ENCODE measurements at regions not wholly inside any gene's neighbourhood (a gene's known extent, or its start where the extent isn't known, plus 50 kb on each side); places are given as distances from the start of the nearest gene placed in this dataset.

DNA sequence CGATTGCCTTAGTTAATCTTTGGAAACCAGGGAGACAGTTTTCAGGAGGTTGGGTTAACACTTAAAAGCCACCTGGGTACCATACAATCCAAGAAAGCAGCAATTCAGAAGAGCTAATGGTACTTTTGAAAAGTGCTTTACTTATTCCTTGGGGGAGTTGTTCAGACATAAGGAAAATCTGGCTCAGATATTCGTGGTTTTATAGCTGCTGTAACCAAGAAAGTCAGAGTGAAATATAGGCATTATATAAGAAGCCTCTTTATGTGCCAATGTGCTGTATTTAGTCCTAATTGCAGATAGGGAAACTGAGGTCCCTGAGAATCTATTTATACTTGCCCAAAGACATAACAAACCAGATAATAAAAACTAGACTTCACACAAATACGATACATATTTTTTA is 387.5 kb downstream of the COG6 start:
- Mint-ChIP-seq H3K27ac (no peak overlapping the region), H3K9me3 (peaks cover 5% of the 10 kb centered on the region), H3K4me1 (no peaks in the 10 kb centered on the region), H3K27me3 (ENCODE audit: low read depth) (no peaks in the 10 kb centered on the region), H3K36me3 (no peaks in the 10 kb centered on the region), H3K4me3 (no peak overlapping the region)
- CTCF ChIA-PET, result no interaction called here
- ATAC-seq (no peak), DNase-seq (ENCODE audit: low spot score) (no peak)
- TF ChIP-seq GABPB1 (CRISPR knock-in tag; IDR thresholded peaks at IDR 0.05), result no peak
- no peak for TF ChIP-seq JAZF1 (CRISPR knock-in tag; IDR thresholded peaks at IDR 0.05)
- no peak for TF ChIP-seq FOXP1 (CRISPR knock-in tag; IDR thresholded peaks at IDR 0.05; ENCODE audit: borderline replicate concordance)
- TF ChIP-seq SMAD3 (CRISPR knock-in tag; IDR thresholded peaks at IDR 0.05; ENCODE audit: borderline replicate concordance), result no peak
- TF ChIP-seq SOX15 (CRISPR knock-in tag; IDR thresholded peaks at IDR 0.05), result no peak
- TF ChIP-seq RELA (CRISPR knock-in tag; IDR thresholded peaks at IDR 0.05; ENCODE audit: borderline replicate concordance), result no peak
- TF ChIP-seq IRF2 (CRISPR knock-in tag; IDR thresholded peaks at IDR 0.05; ENCODE audit: borderline replicate concordance, low read depth), result no peak
- no peak for TF ChIP-seq EMX1 (CRISPR knock-in tag; IDR thresholded peaks at IDR 0.05)
- TF ChIP-seq, protein P1, sequence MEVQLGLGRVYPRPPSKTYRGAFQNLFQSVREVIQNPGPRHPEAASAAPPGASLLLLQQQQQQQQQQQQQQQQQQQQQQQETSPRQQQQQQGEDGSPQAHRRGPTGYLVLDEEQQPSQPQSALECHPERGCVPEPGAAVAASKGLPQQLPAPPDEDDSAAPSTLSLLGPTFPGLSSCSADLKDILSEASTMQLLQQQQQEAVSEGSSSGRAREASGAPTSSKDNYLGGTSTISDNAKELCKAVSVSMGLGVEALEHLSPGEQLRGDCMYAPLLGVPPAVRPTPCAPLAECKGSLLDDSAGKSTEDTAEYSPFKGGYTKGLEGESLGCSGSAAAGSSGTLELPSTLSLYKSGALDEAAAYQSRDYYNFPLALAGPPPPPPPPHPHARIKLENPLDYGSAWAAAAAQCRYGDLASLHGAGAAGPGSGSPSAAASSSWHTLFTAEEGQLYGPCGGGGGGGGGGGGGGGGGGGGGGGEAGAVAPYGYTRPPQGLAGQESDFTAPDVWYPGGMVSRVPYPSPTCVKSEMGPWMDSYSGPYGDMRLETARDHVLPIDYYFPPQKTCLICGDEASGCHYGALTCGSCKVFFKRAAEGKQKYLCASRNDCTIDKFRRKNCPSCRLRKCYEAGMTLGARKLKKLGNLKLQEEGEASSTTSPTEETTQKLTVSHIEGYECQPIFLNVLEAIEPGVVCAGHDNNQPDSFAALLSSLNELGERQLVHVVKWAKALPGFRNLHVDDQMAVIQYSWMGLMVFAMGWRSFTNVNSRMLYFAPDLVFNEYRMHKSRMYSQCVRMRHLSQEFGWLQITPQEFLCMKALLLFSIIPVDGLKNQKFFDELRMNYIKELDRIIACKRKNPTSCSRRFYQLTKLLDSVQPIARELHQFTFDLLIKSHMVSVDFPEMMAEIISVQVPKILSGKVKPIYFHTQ (CRISPR knock-in tag; IDR thresholded peaks at IDR 0.05), result no peak
- TF ChIP-seq SMAD4 (CRISPR knock-in tag; IDR thresholded peaks at IDR 0.05), result no peak
- TF ChIP-seq, protein P2, sequence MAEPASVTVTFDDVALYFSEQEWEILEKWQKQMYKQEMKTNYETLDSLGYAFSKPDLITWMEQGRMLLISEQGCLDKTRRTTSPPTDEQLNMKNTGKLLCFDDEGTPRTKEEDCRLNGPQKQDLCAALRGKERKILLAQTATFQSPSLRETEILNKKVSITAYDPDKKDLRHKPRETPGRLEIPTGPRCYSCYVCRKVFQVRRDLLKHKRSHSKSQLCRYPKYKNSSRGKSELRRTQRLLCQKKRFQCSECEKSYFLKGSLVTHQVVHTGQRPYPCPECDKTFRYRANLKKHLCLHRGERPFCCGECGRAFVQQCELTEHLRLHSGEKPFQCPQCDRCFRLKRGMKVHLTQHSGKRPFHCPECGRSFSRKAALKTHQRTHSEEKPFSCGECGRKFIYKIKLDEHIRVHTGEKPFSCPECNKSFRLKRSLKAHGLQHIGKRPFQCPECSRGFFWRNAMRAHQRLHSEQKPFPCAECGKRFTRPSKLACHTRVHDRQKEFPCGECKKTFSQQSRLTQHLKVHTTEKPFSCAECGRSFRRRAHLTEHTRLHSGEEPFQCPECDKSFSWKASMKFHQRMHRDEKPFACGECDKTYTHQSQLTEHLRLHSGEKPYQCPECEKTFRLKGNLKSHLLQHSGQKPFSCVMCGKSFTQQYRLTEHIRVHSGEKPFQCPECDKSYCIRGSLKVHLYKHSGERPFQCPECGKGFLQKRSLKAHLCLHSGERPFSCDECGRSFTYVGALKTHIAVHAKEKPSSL (CRISPR knock-in tag; conservative IDR thresholded peaks at IDR 0.05), result no peak
- TF ChIP-seq FOXK1 (CRISPR knock-in tag; IDR thresholded peaks at IDR 0.05), result no peak
- TF ChIP-seq SP1 (CRISPR knock-in tag; conservative IDR thresholded peaks at IDR 0.05), result no peak
- TF ChIP-seq NR2C2 (CRISPR knock-in tag; IDR thresholded peaks at IDR 0.05), result no peak
- no peak for TF ChIP-seq CREB1 (CRISPR knock-in tag; IDR thresholded peaks at IDR 0.05)
- no peak for TF ChIP-seq ZNF396 (CRISPR knock-in tag; IDR thresholded peaks at IDR 0.05; ENCODE audit: borderline replicate concordance)
- TF ChIP-seq CBFB (CRISPR knock-in tag; IDR thresholded peaks at IDR 0.05; ENCODE audit: low read depth), result no peak
- POLR2A ChIA-PET, result no interaction called here

DNA sequence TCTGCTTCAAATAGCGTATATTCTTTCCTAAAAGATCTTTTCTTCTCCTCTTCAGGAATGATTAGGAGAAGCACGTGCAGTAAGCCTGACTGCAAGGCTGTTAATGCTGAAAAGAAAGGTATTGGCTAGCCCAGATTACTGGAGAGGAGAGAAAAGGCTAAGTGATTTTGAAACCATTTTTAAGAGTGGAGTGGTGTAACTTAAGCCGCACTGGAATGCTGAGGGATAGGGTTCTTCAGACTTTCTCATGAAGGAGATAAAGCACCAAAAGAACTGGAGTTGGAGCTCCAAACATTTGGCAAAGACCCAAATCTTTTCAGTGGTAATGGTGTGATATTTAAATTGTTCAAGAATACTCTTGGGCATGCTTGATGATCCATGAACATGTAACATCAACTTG is 388.3 kb downstream of the COG6 start:
- H3K27ac Mint-ChIP-seq, result no peak overlapping the region
- no peak for TF ChIP-seq TP53 (CRISPR knock-in tag; IDR thresholded peaks at IDR 0.05)
- ATAC-seq (no peak), DNase-seq (ENCODE audit: low spot score) (no peak)
- no peaks in the 10 kb centered on the region for H3K27me3 Mint-ChIP-seq (ENCODE audit: low read depth)
- ChIA-PET POLR2A (no interaction called here), CTCF (interaction anchor here (1.4 kb wide), 1 partner anchor 101 kb away, joined by 3 read pairs; no protein-coding TSS in a partner anchor)
- H3K4me1 Mint-ChIP-seq, result no peaks in the 10 kb centered on the region
- H3K4me3 Mint-ChIP-seq, result no peak overlapping the region
- H3K36me3 Mint-ChIP-seq, result no peaks in the 10 kb centered on the region
- peaks cover 5% of the 10 kb centered on the region for H3K9me3 Mint-ChIP-seq

DNA sequence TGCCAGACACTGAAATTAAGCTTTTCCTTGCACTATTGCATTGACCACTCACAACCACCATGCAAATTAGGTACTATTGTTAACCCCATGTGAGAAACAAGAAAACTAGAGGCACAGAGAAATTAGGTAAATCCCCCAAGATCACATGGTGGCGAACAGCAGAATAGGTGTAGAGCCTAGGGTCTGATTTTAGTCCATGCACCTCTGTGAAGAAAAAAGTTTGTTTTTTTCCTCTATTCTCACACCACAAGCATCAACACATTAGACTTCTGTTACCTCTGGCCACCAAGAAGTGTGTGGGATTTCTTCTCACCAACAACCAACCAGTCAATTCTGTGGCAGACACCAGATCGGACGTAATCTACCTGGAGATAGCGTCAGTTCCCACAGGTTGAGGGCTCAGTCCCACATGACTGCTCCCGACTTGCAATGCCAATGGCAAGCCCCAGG is 391.9 kb downstream of the COG6 start:
- Mint-ChIP-seq H3K9me3 (no peaks in the 10 kb centered on the region), H3K27ac (no peak overlapping the region), H3K4me3 (no peak overlapping the region), H3K27me3 (ENCODE audit: low read depth) (no peaks in the 10 kb centered on the region), H3K4me1 (no peaks in the 10 kb centered on the region), H3K36me3 (no peaks in the 10 kb centered on the region)
- ATAC-seq, result no peak
- ChIA-PET CTCF (no interaction called here), POLR2A (no interaction called here)
- DNase-seq (ENCODE audit: low spot score), result no peak
- TF ChIP-seq, protein P2 (CRISPR knock-in tag; conservative IDR thresholded peaks at IDR 0.05), result no peak
- TF ChIP-seq KAT7 (CRISPR knock-in tag; IDR thresholded peaks at IDR 0.05; ENCODE audit: borderline replicate concordance), result no peak
- TF ChIP-seq, protein P3, sequence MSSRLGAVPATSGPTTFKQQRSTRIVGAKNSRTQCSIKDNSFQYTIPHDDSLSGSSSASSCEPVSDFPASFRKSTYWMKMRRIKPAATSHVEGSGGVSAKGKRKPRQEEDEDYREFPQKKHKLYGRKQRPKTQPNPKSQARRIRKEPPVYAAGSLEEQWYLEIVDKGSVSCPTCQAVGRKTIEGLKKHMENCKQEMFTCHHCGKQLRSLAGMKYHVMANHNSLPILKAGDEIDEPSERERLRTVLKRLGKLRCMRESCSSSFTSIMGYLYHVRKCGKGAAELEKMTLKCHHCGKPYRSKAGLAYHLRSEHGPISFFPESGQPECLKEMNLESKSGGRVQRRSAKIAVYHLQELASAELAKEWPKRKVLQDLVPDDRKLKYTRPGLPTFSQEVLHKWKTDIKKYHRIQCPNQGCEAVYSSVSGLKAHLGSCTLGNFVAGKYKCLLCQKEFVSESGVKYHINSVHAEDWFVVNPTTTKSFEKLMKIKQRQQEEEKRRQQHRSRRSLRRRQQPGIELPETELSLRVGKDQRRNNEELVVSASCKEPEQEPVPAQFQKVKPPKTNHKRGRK (CRISPR knock-in tag; IDR thresholded peaks at IDR 0.05; ENCODE audit: borderline replicate concordance), result no peak
- TF ChIP-seq NFATC4 (CRISPR knock-in tag; IDR thresholded peaks at IDR 0.05), result no peak
